Activated CD8-positive, alpha-beta memory T cell treated with anti-CD3 and anti-CD28 coated beads for 48 hours (primary cell): ENCODE measurements at regions not wholly inside any gene's neighbourhood (a gene's known extent, or its start where the extent isn't known, plus 50 kb on each side); places are given as distances from the start of the nearest gene placed in this dataset.
A peak's percentile ranks its signal among the peaks of the same experiment; 100 is the strongest.

ENCODE experiments used
- DNase-seq, 3 experiments: peaks; one replicate each; pipeline ENCODE4 v3.0.0-alpha.2; 2020; ENCODE audit warnings: low read depth in 2 of 3, low spot score in 2 of 3

GRCh38 chr10:43863859-43864591 lies 215.3 kb upstream of the ZNF32 start:
- DNase-seq: no peak

GRCh38 chr10:43863270-43863669 lies 214.6 kb upstream of the ZNF32 start:
- DNase-seq: no peak

GRCh38 chr10:43862756-43863155 lies 214.1 kb upstream of the ZNF32 start:
- DNase-seq: no peak

- DNase-seq: no peak
These were observed 213.5 kb upstream of the ZNF32 start for GRCh38 chr10:43861966-43862751.

- no peak for DNase-seq
These were observed 210.4 kb upstream of the ZNF32 start for GRCh38 chr10:43859016-43859525.

- no peak for DNase-seq
These were observed 209.2 kb upstream of the ZNF32 start for GRCh38 chr10:43857931-43858315.

GRCh38 chr10:43857206-43857930 lies 208.7 kb upstream of the ZNF32 start:
- DNase-seq: no peak

- no peak for DNase-seq
These were observed 207.6 kb upstream of the ZNF32 start for GRCh38 chr10:43856299-43856698.

GRCh38 chr10:43855667-43856210 lies 207.1 kb upstream of the ZNF32 start:
- DNase-seq: no peak

GRCh38 chr10:43854007-43854406 lies 205.3 kb upstream of the ZNF32 start:
- DNase-seq: no peak

- no peak for DNase-seq
These were observed 204.7 kb upstream of the ZNF32 start for GRCh38 chr10:43853369-43853768.

GRCh38 chr10:43852644-43853214 lies 204.0 kb upstream of the ZNF32 start:
- DNase-seq: no peak

GRCh38 chr10:43852149-43852548 lies 203.5 kb upstream of the ZNF32 start:
- DNase-seq: no peak

GRCh38 chr10:43851030-43851429 lies 202.3 kb upstream of the ZNF32 start:
- DNase-seq: no peak

- no peak for DNase-seq
These were observed 200.9 kb upstream of the ZNF32 start for GRCh38 chr10:43849551-43849950.

GRCh38 chr10:43846968-43847367 lies 198.3 kb upstream of the ZNF32 start:
- no peak for DNase-seq

- peak in 1 of 3 experiments; percentile 14 for DNase-seq
These were observed 197.6 kb upstream of the ZNF32 start for GRCh38 chr10:43846187-43846680.

- no peak for DNase-seq
These were observed 196.4 kb upstream of the ZNF32 start for GRCh38 chr10:43845121-43845520.

GRCh38 chr10:43844221-43844620 lies 195.5 kb upstream of the ZNF32 start:
- DNase-seq: no peak

- no peak for DNase-seq
These were observed 194.8 kb upstream of the ZNF32 start for GRCh38 chr10:43843321-43844101.
